ENCODE measurements at regions not wholly inside any gene's neighbourhood (a gene's known extent, or its start where the extent isn't known, plus 50 kb on each side); places are given as distances from the start of the nearest gene placed in this dataset.

DNA sequence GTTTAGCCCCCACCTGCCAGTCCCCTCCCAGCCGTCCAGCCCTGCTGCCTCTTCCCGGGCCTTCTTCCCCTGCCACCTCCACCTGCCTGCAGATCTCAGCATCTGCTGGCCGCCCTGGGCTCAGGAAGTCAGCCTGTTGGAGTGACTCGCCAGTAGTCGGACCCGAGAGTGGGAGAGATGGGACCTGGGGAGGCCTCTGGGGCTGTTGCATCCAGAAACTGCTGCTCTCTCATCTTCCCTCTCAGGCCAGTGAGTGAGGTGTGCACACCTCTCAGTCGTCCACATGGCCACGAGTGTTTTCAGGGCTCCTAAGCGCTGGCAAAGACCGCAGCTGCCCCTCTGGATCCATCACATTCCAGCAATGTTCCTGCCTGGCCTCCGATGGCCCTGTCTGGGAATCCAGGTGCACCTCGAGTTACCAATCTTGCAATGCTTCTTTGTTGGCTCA, 151.8 kb upstream of the SOX1 start:
- DNase-seq (ENCODE audit: low read depth in 1 of 2, low spot score in 2 of 2) (peak in 1 of 2 experiments; percentile 39), FAIRE-seq (no peak)
- Histone ChIP-seq H3K4me2 (ENCODE audit: insufficient read depth in 1 of 2, low read depth in 2 of 2, low read length in 2 of 2) (no peak overlapping the region), H3K79me1 (ENCODE audit: low read depth, low read length) (no peaks in the 10 kb centered on the region), H3K23ac (ENCODE audit: insufficient read length) (no peak overlapping the region), H3K9ac (replicated peaks in 1 of 4; ENCODE audit: extremely low read depth in 1 of 4, low read depth in 3 of 4, low read length in 3 of 4) (no peak overlapping the region), H3K4me3 (ENCODE audit: extremely low read depth in 1 of 4, insufficient read depth in 2 of 4, low read depth in 3 of 4, low read length in 4 of 4) (no peak overlapping the region), H2BK5ac (ENCODE audit: low read depth, low read length) (no peak overlapping the region), H3K14ac (ENCODE audit: insufficient read length) (no peak overlapping the region), H2BK120ac (replicated peaks; ENCODE audit: low read depth, low read length) (no peak overlapping the region), H2AFZ (ENCODE audit: low read length) (no peak overlapping the region), H2BK12ac (ENCODE audit: low read depth, low read length) (no peak overlapping the region), H2AK5ac (ENCODE audit: low read depth, low read length) (no peak overlapping the region), H3K4ac (replicated peaks; ENCODE audit: insufficient read length, low read depth, low read length) (no peak overlapping the region), H3K4me1 (replicated peaks in 1 of 4; ENCODE audit: control insufficient read depth in 3 of 4, insufficient read depth in 4 of 4, low read length in 3 of 4) (peaks cover 0 to 6% (median 2%) of the 10 kb centered on the region in 4 experiments; a peak in 3 of 7 replicates), H3K79me2 (ENCODE audit: control insufficient read depth in 1 of 2, insufficient read depth in 2 of 2, low read length in 2 of 2) (no peaks in the 10 kb centered on the region), H2BK15ac (ENCODE audit: low read length) (no peak overlapping the region), H3K23me2 (ENCODE audit: low read depth, low read length) (no peaks in the 10 kb centered on the region), H3K36me3 (ENCODE audit: control insufficient read depth in 2 of 4, insufficient read depth in 4 of 4, low read length in 3 of 4) (no peaks in the 10 kb centered on the region), H3K56ac (replicated peaks; ENCODE audit: insufficient read length, low read depth, low read length) (no peak overlapping the region), H4K91ac (replicated peaks; ENCODE audit: insufficient read length, low read length) (no peak overlapping the region), H3K18ac (ENCODE audit: extremely low read depth, low read length) (no peak overlapping the region), H3K9me3 (ENCODE audit: insufficient read depth in 2 of 2, low read depth in 1 of 2, low read length in 1 of 2) (no peaks in the 10 kb centered on the region), H4K5ac (ENCODE audit: insufficient read length, low read depth, low read length) (no peak overlapping the region), H4K8ac (ENCODE audit: extremely low read depth, insufficient read depth, low read length) (no peak overlapping the region), H4K20me1 (replicated peaks in 1 of 2; ENCODE audit: control insufficient read depth in 1 of 2, insufficient read depth in 2 of 2, low read length in 2 of 2) (no peaks in the 10 kb centered on the region), H3K27me3 (replicated peaks in 1 of 4; ENCODE audit: control insufficient read depth in 3 of 4, extremely low read depth in 1 of 4, insufficient read depth in 3 of 4, low read length in 3 of 4) (no peaks in the 10 kb centered on the region; a peak in 1 of 7 replicates), H2BK20ac (ENCODE audit: low read length) (no peak overlapping the region), H3K27ac (ENCODE audit: low read depth, low read length) (no peak overlapping the region)
- WGBS, 2 experiments (ENCODE audit: extremely low coverage in 1 of 2, insufficient coverage in 1 of 2, insufficient read length in 1 of 2, insufficient replicate concordance in 2 of 2, low coverage in 1 of 2, low lambda C conversion rate in 2 of 2, missing lambda C conversion rate in 1 of 2): 84% methylated on average over 12 of the region's 12 CpGs; no CpG with 5 or more reads in 1 of the 2 experiments
- POLR2A ChIA-PET (ENCODE audit: partially characterized antibody): no interaction called here
- CTCF ChIA-PET (ENCODE audit: partially characterized antibody): interaction anchor here (1.1 kb wide), 1 partner anchor 10 kb away, joined by 4 read pairs; no protein-coding TSS in a partner anchor
- TF ChIP-seq SIRT6 (IDR thresholded peaks at IDR 0.05; ENCODE audit: low read length) (no peak), SIX5 (IDR thresholded peaks at IDR 0.05; ENCODE audit: low read depth, low read length) (no peak), BACH1 (IDR thresholded peaks at IDR 0.05; ENCODE audit: low read length) (no peak), KDM5A (IDR thresholded peaks at IDR 0.05; ENCODE audit: low read length) (no peak), NANOG (IDR thresholded peaks at IDR 0.05; ENCODE audit: insufficient read depth, low read depth, low read length, poor library complexity, severe bottlenecking) (no peak), RFX5 (IDR thresholded peaks at IDR 0.05; ENCODE audit: borderline replicate concordance, low read depth, low read length) (no peak), CTCF (IDR thresholded peaks at IDR 0.05; ENCODE audit: control extremely low read depth in 1 of 3, insufficient read depth in 1 of 3, low read depth in 1 of 3, low read length in 3 of 3) (no peak), BCL11A (IDR thresholded peaks at IDR 0.05; ENCODE audit: low read depth in 2 of 2, low read length in 2 of 2) (no peak), CBX8 (IDR thresholded peaks at IDR 0.05; ENCODE audit: borderline replicate concordance, low read depth, low read length) (no peak), RBBP5 (IDR thresholded peaks at IDR 0.05; ENCODE audit: borderline replicate concordance, low read depth, low read length) (no peak), SP4 (IDR thresholded peaks at IDR 0.05; ENCODE audit: low read length) (no peak), POLR2AphosphoS5 (IDR thresholded peaks at IDR 0.05; ENCODE audit: low read depth, low read length) (no peak), TBP (IDR thresholded peaks at IDR 0.05; ENCODE audit: low read depth, low read length) (no peak)
